ENCODE measurements at regions not wholly inside any gene's neighbourhood (a gene's known extent, or its start where the extent isn't known, plus 50 kb on each side); places are given as distances from the start of the nearest gene placed in this dataset.

DNA sequence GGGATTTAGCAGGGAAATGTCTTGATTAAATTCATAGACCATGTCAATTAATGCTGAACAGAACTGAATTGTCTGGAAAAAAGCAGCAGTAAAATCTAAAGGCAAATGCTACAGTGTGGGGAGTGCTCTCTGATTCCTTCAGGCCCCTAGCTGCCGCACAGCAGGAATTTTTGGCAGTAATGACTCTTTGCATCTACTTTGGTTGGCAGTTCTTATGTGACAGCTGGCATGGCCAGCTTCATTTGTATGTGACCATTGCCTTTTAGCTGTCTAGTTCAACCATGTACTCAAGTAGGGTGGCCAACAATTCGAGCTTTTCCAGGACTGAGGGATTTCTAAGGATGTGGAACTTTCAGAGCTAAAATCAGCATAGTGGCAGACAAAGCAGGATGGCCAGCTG lies 499.1 kb upstream of the MAN1A1 start:
- Histone ChIP-seq H3K27ac (no peak overlapping the region), H3K27me3 (no peaks in the 10 kb centered on the region), H3K36me3 (no peaks in the 10 kb centered on the region), H3K4me3 (no peak overlapping the region), H3K4me1 (no peaks in the 10 kb centered on the region), H3K9me3 (no peaks in the 10 kb centered on the region)
- TF ChIP-seq POLR2AphosphoS5 (IDR thresholded peaks at IDR 0.05) (no peak), POLR2A (IDR thresholded peaks at IDR 0.05) (no peak), EP300 (IDR thresholded peaks at IDR 0.05) (no peak)
- TF ChIP-seq, protein P1, sequence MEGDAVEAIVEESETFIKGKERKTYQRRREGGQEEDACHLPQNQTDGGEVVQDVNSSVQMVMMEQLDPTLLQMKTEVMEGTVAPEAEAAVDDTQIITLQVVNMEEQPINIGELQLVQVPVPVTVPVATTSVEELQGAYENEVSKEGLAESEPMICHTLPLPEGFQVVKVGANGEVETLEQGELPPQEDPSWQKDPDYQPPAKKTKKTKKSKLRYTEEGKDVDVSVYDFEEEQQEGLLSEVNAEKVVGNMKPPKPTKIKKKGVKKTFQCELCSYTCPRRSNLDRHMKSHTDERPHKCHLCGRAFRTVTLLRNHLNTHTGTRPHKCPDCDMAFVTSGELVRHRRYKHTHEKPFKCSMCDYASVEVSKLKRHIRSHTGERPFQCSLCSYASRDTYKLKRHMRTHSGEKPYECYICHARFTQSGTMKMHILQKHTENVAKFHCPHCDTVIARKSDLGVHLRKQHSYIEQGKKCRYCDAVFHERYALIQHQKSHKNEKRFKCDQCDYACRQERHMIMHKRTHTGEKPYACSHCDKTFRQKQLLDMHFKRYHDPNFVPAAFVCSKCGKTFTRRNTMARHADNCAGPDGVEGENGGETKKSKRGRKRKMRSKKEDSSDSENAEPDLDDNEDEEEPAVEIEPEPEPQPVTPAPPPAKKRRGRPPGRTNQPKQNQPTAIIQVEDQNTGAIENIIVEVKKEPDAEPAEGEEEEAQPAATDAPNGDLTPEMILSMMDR (IDR thresholded peaks at IDR 0.05), result no peak
- WGBS, 2 donors, result 80 to 84% methylated on average over 2 of the region's 2 CpGs
- DNase-seq, result no peak
- intact Hi-C loops (cut with DNase I), result no loop called here

DNA sequence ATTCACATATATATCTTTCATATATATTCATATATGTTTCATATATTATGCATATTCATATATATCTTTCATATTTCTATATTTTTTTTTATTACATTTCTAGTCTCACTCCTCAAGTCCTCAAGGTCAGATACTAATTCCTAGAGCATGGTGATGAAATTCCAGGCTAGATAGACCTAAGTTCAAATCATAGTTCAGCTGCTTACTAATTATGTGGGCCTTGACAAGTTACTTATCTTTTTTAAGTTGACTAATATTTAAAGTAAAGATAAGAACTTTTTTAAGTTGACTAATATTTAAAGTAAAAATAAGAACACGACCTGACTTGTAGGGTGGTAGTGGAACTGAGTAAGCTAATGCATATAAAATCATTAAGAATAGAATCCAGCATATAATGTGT lies 495.6 kb upstream of the MAN1A1 start:
- intact Hi-C loops (cut with DNase I), result no loop called here
- Histone ChIP-seq H3K9me3 (peaks cover 0 to 4% (median 0%) of the 10 kb centered on the region in 4 donors), H3K27me3 (no peaks in the 10 kb centered on the region), H3K4me3 (no peak overlapping the region), H3K36me3 (no peaks in the 10 kb centered on the region), H3K4me1 (no peaks in the 10 kb centered on the region), H3K27ac (no peak overlapping the region)
- TF ChIP-seq, protein P1 (IDR thresholded peaks at IDR 0.05), result no peak
- no peak for TF ChIP-seq POLR2A (IDR thresholded peaks at IDR 0.05)
- TF ChIP-seq EP300 (IDR thresholded peaks at IDR 0.05), result no peak
- WGBS, 2 donors, result 48 to 77% methylated on average over 1 of the region's 1 CpG
- DNase-seq, result no peak

DNA sequence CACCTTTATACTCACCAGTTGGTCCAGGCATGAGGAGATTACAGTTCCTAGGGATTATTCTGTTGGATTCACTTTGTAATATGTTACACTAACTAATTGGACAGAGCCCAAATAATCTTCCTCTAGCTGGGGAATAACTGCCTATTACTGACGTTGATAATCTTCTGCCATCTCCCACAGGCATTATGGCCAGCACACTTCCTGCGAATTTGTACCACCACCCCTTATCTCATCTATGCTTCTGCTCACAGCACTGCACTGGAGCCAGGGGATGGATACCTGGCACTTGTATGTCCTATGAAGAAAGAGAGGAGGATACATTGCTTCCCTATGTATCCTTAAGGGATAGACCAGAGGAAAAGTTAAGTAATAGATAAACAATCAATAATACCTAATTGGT lies 494.8 kb upstream of the MAN1A1 start:
- 33 to 57% methylated on average over 2 of the region's 2 CpGs for WGBS, 2 donors
- no peak overlapping the region for H3K4me3 ChIP-seq
- no peak for DNase-seq
- H3K36me3 ChIP-seq, result no peaks in the 10 kb centered on the region
- TF ChIP-seq, protein P1 (IDR thresholded peaks at IDR 0.05), result no peak
- TF ChIP-seq POLR2AphosphoS5 (IDR thresholded peaks at IDR 0.05), result no peak
- TF ChIP-seq POLR2A (IDR thresholded peaks at IDR 0.05), result no peak
- no peak for TF ChIP-seq EP300 (IDR thresholded peaks at IDR 0.05)
- no peaks in the 10 kb centered on the region for H3K27me3 ChIP-seq
- peaks cover 0 to 4% (median 0%) of the 10 kb centered on the region in 4 donors for H3K9me3 ChIP-seq
- H3K27ac ChIP-seq, result no peak overlapping the region
- intact Hi-C loops (cut with DNase I), result no loop called here
- H3K4me1 ChIP-seq, result no peaks in the 10 kb centered on the region

DNA sequence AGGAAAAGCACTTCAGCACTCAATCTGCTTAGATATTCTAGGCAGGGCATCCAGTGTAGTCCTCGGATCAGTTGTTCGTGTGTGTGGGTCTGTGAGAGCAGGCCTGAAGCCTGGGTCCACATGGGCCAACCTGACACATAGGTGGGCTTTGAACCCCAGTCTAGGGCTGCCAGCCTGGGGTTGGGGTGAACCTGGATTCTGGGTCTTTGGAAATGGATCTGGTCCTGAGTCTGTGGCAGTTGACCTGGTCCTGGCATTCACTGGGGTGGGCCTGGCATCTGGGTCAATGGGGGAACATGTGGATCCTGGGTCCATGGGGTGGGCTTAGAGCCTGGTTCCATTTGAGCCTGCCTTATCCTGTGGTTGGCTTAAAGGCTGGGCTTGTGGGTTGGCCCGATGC lies 492.6 kb upstream of the MAN1A1 start:
- intact Hi-C loops (cut with DNase I), result no loop called here
- peaks cover 0 to 4% (median 0%) of the 10 kb centered on the region in 4 donors for H3K9me3 ChIP-seq

DNA sequence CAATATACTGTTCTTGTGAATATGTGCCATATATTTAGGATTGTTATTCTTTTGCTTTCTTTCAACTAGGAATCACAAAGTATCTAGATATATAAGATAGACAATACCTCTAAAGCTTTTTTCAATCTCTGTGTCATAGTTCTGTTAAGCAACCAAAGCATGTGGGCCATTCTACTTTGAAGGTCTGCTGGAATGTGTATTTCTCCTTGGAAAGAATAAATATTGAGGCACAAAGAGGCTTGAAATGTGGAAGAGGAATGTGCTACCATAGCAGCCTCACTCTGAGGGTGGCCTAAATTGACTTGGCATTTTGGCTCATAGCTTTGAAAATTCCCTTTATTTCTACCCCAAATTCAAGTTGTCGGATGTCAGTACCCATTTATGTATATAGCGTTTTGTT lies 488.5 kb upstream of the MAN1A1 start:
- 94 to 98% methylated on average over 2 of the region's 2 CpGs for WGBS, 2 donors
- no peak overlapping the region for H3K27ac ChIP-seq
- intact Hi-C loops (cut with DNase I), result no loop called here
- no peak for DNase-seq
- peaks cover 0 to 4% (median 0%) of the 10 kb centered on the region in 4 donors for H3K9me3 ChIP-seq
- H3K36me3 ChIP-seq, result no peaks in the 10 kb centered on the region
- no peaks in the 10 kb centered on the region for H3K27me3 ChIP-seq
- no peak for TF ChIP-seq EP300 (IDR thresholded peaks at IDR 0.05)
- TF ChIP-seq, protein P1 (IDR thresholded peaks at IDR 0.05), result no peak
- TF ChIP-seq POLR2A (IDR thresholded peaks at IDR 0.05), result no peak
- no peak for TF ChIP-seq POLR2AphosphoS5 (IDR thresholded peaks at IDR 0.05)
- H3K4me1 ChIP-seq, result no peaks in the 10 kb centered on the region
- H3K4me3 ChIP-seq, result no peak overlapping the region

More for the DNA sequence above, 492.6 kb upstream of the MAN1A1 start:
- no peaks in the 10 kb centered on the region for H3K36me3 ChIP-seq
- H3K4me1 ChIP-seq, result no peaks in the 10 kb centered on the region
- WGBS, 2 donors, result 63 to 95% methylated on average over 3 of the region's 3 CpGs
- no peak for DNase-seq
- no peak overlapping the region for H3K27ac ChIP-seq
- no peak overlapping the region for H3K4me3 ChIP-seq
- H3K27me3 ChIP-seq, result no peaks in the 10 kb centered on the region
- TF ChIP-seq POLR2AphosphoS5 (IDR thresholded peaks at IDR 0.05) (no peak), POLR2A (IDR thresholded peaks at IDR 0.05) (no peak), EP300 (IDR thresholded peaks at IDR 0.05) (no peak)
- TF ChIP-seq, protein P1 (IDR thresholded peaks at IDR 0.05), result no peak

Data from sigmoid colon (tissue), 6 donors.